Calu3 (cell line): ENCODE measurements at regions not wholly inside any gene's neighbourhood (a gene's known extent, or its start where the extent isn't known, plus 50 kb on each side); places are given as distances from the start of the nearest gene placed in this dataset.

ENCODE experiments used
- BruUV-seq: library from RNA; stranded (reverse); fragments of 400-500 nt; replicated peaks from 2 replicates; lab custom pipeline; 2021; lab: Mats Ljungman, UMichigan
- CTCF ChIA-PET: fragments of 300-600 bp; sonication (Branson Sonifier 250); formaldehyde crosslinking; loops from one replicate; lab custom pipeline; 2022; ENCODE audit warnings: antibody characterized with exemption; lab: Charles Lee
- DNase-seq: peaks from one replicate; pipeline ENCODE4 v3.0.0; 2022
- H3K27ac Mint-ChIP-seq: one replicate; pipeline ENCODE4 v1.8.0; 2022; ENCODE audit warnings: mixed read lengths; ENCODE audit not compliant: unreplicated experiment
- H3K27me3 Mint-ChIP-seq: one replicate; pipeline ENCODE4 v1.8.0; 2022; ENCODE audit warnings: mixed read lengths; ENCODE audit not compliant: unreplicated experiment
- H3K36me3 Mint-ChIP-seq: one replicate; pipeline ENCODE4 v1.8.0; 2022; ENCODE audit warnings: mild to moderate bottlenecking, moderate library complexity, mixed read lengths; ENCODE audit not compliant: insufficient read depth, unreplicated experiment
- H3K4me1 Mint-ChIP-seq: one replicate; pipeline ENCODE4 v1.8.0; 2022; ENCODE audit warnings: mild to moderate bottlenecking, low read depth, mixed read lengths; ENCODE audit not compliant: unreplicated experiment
- H3K4me3 Mint-ChIP-seq: one replicate; pipeline ENCODE4 v1.8.0; 2022; ENCODE audit warnings: mild to moderate bottlenecking, low read depth, moderate library complexity, mixed read lengths; ENCODE audit not compliant: unreplicated experiment
- H3K9me3 Mint-ChIP-seq: one replicate; pipeline ENCODE4 v1.8.0; 2022; ENCODE audit warnings: low read depth, mixed read lengths; ENCODE audit not compliant: unreplicated experiment
- CTCF ChIP-seq: fragments of 200-600 bp; IDR thresholded peaks from one replicate; pipeline ENCODE4 v1.8.0; 2022; ENCODE audit warnings: antibody characterized with exemption; ENCODE audit not compliant: unreplicated experiment
- intact Hi-C: fragments of 100-400 bp; cut with micrococcal nuclease; formaldehyde crosslinking; loops from one replicate; pipeline ENCODE4 v1.10.0; 2022; ENCODE audit not compliant: unreplicated experiment

GRCh38 chr2:53500181-53500580 lies 267.4 kb upstream of the CHAC2 start:
- H3K9me3 Mint-ChIP-seq = no peaks in the 10 kb centered on the region
- no peaks in the 10 kb centered on the region for H3K36me3 Mint-ChIP-seq
- CTCF ChIA-PET = no interaction called here
- no peak overlapping the region for H3K27ac Mint-ChIP-seq
- no peak overlapping the region for H3K4me3 Mint-ChIP-seq
- no peaks in the 10 kb centered on the region for H3K4me1 Mint-ChIP-seq
- intact Hi-C loops = no loop called here
- TF ChIP-seq CTCF = no peak
- DNase-seq = no peak
- BruUV-seq = no TSS peak
- H3K27me3 Mint-ChIP-seq = no peaks in the 10 kb centered on the region

- Mint-ChIP-seq H3K36me3 (no peaks in the 10 kb centered on the region), H3K4me3 (no peak overlapping the region), H3K27me3 (no peaks in the 10 kb centered on the region), H3K27ac (no peak overlapping the region), H3K4me1 (no peaks in the 10 kb centered on the region), H3K9me3 (no peaks in the 10 kb centered on the region)
- intact Hi-C loops = no loop called here
- TF ChIP-seq CTCF = no peak
- BruUV-seq = no TSS peak
- DNase-seq = no peak
- CTCF ChIA-PET = no interaction called here
Observed at GRCh38 chr2:53498210-53498609, 269.4 kb upstream of the CHAC2 start.

- DNase-seq = no peak
- BruUV-seq = no TSS peak
- no peak overlapping the region for H3K4me3 Mint-ChIP-seq
- no peaks in the 10 kb centered on the region for H3K27me3 Mint-ChIP-seq
- TF ChIP-seq CTCF = no peak
- CTCF ChIA-PET = no interaction called here
- H3K36me3 Mint-ChIP-seq = no peaks in the 10 kb centered on the region
- H3K27ac Mint-ChIP-seq = no peak overlapping the region
- intact Hi-C loops = no loop called here
- H3K4me1 Mint-ChIP-seq = no peaks in the 10 kb centered on the region
- no peaks in the 10 kb centered on the region for H3K9me3 Mint-ChIP-seq
Observed at GRCh38 chr2:53497020-53497419, 270.6 kb upstream of the CHAC2 start.

GRCh38 chr2:53493210-53493609 lies 274.4 kb upstream of the CHAC2 start:
- TF ChIP-seq CTCF = no peak
- Mint-ChIP-seq H3K27ac (no peak overlapping the region), H3K4me3 (no peak overlapping the region), H3K36me3 (no peaks in the 10 kb centered on the region), H3K27me3 (no peaks in the 10 kb centered on the region), H3K4me1 (no peaks in the 10 kb centered on the region), H3K9me3 (no peaks in the 10 kb centered on the region)
- intact Hi-C loops = no loop called here
- no TSS peak for BruUV-seq
- DNase-seq = no peak
- CTCF ChIA-PET = no interaction called here
